IMR-90 (cell line): ENCODE measurements at regions not wholly inside any gene's neighbourhood (a gene's known extent, or its start where the extent isn't known, plus 50 kb on each side); places are given as distances from the start of the nearest gene placed in this dataset.

ENCODE experiments used
- ATAC-seq: fragments of 200-7000 bp; cut with Tn5 transposase; 2 replicates; pipeline ENCODE4 v1.9.1; 2020; ENCODE audit warnings: low read depth, mild to moderate bottlenecking, moderate library complexity
- BruUV-seq: library from RNA; stranded (reverse); fragments of 400-500 nt; replicated peaks from 2 replicates; lab custom pipeline; 2021; lab: Mats Ljungman, UMichigan
- CTCF ChIA-PET: fragments of 300-600 bp; formaldehyde crosslinking; extraction: SDS; loops from one replicate; lab custom pipeline; 2021; ENCODE audit warnings: antibody characterized with exemption; lab: Yijun Ruan, JAX
- POLR2A ChIA-PET: fragments of 300-600 bp; sonication (Branson Sonifier 250); formaldehyde crosslinking; loops from one replicate; lab custom pipeline; 2022; ENCODE audit warnings: antibody characterized with exemption; ENCODE audit not compliant: unreplicated experiment; lab: Charles Lee
- DNase-seq: peaks from one replicate; pipeline ENCODE4 v3.0.0; 2013
- H2AFZ ChIP-seq: replicated peaks from 2 replicates; pipeline ENCODE3; 2013; ENCODE audit warnings: low read length, mild to moderate bottlenecking; ENCODE audit not compliant: poor library complexity
- H2AK5ac ChIP-seq: 2 replicates; pipeline ENCODE4 v1.6.1; 2013; ENCODE audit warnings: low read depth, low read length, inconsistent platforms
- H2AK9ac ChIP-seq: replicated peaks from 2 replicates; pipeline ENCODE3; 2013; ENCODE audit warnings: mild to moderate bottlenecking, low read depth, low read length, moderate library complexity; ENCODE audit not compliant: poor library complexity
- H2BK120ac ChIP-seq: 2 replicates; pipeline ENCODE4 v1.6.1; 2013; ENCODE audit warnings: low read depth, low read length, inconsistent platforms
- H2BK15ac ChIP-seq: 3 replicates; pipeline ENCODE4 v1.6.1; 2013; ENCODE audit warnings: low read depth, low read length, inconsistent platforms
- H2BK20ac ChIP-seq: 2 replicates; pipeline ENCODE4 v1.6.1; 2013; ENCODE audit warnings: low read depth, mild to moderate bottlenecking, inconsistent platforms, low read length, moderate library complexity
- H2BK5ac ChIP-seq: 2 replicates; pipeline ENCODE4 v1.6.1; 2013; ENCODE audit warnings: mild to moderate bottlenecking, low read depth, low read length, inconsistent platforms; ENCODE audit not compliant: poor library complexity, severe bottlenecking
- H3K14ac ChIP-seq: replicated peaks from 2 replicates; pipeline ENCODE4 v1.6.1; 2013; ENCODE audit warnings: low read depth, low read length, inconsistent platforms
- H3K18ac ChIP-seq: 2 replicates; pipeline ENCODE4 v1.6.1; 2013; ENCODE audit warnings: low read depth, low read length, control low read depth
- H3K23ac ChIP-seq: 2 replicates; pipeline ENCODE4 v1.6.1; 2013; ENCODE audit warnings: low read depth, low read length, inconsistent platforms
- H3K27ac ChIP-seq: 2 replicates; pipeline ENCODE4 v1.5.1; 2013; ENCODE audit warnings: mild to moderate bottlenecking, control low read depth, low read length; ENCODE audit not compliant: insufficient read depth
- H3K27me3 ChIP-seq: 2 replicates; pipeline ENCODE4 v1.6.1; 2013; ENCODE audit warnings: low read length; ENCODE audit not compliant: control insufficient read depth, insufficient read depth
- H3K36me3 ChIP-seq: 2 replicates; pipeline ENCODE4 v1.6.1; 2013; ENCODE audit warnings: low read length, mixed read lengths; ENCODE audit not compliant: control insufficient read depth, insufficient read depth
- H3K4ac ChIP-seq: 2 replicates; pipeline ENCODE4 v1.6.1; 2013; ENCODE audit warnings: low read depth, low read length, inconsistent platforms
- H3K4me1 ChIP-seq: 2 replicates; pipeline ENCODE4 v1.6.1; 2013; ENCODE audit warnings: low read length, mixed read lengths; ENCODE audit not compliant: control insufficient read depth, insufficient read depth
- H3K4me2 ChIP-seq: 2 replicates; pipeline ENCODE4 v1.6.1; 2013; ENCODE audit warnings: low read depth, mild to moderate bottlenecking, control low read depth, low read length, moderate library complexity
- H3K4me3 ChIP-seq: 2 replicates; pipeline ENCODE4 v1.5.1; 2013; ENCODE audit warnings: low read depth, mild to moderate bottlenecking, control low read depth, low read length, moderate library complexity; ENCODE audit not compliant: insufficient read depth
- H3K56ac ChIP-seq: 2 replicates; pipeline ENCODE4 v1.6.1; 2013; ENCODE audit warnings: low read length, inconsistent platforms; ENCODE audit not compliant: insufficient read depth; ENCODE audit errors: extremely low read depth
- H3K79me1 ChIP-seq, 2 experiments: 2 replicates each; pipeline ENCODE4 v1.6.1; 2013; ENCODE audit warnings: low read length in 2 of 2, inconsistent platforms in 1 of 2, low read depth in 1 of 2
- H3K9ac ChIP-seq: 2 replicates; pipeline ENCODE4 v1.6.1; 2013; ENCODE audit warnings: low read depth, low read length, control low read depth
- H3K9me1 ChIP-seq: 2 replicates; pipeline ENCODE4 v1.6.1; 2013; ENCODE audit warnings: low read length, inconsistent platforms; ENCODE audit not compliant: insufficient read depth
- H3K9me3 ChIP-seq: 2 replicates; pipeline ENCODE4 v1.6.1; 2013; ENCODE audit warnings: low read length; ENCODE audit not compliant: control insufficient read depth, insufficient read depth
- H4K20me1 ChIP-seq: 2 replicates; pipeline ENCODE4 v1.6.1; 2013; ENCODE audit warnings: low read length, inconsistent platforms; ENCODE audit not compliant: insufficient read depth
- H4K5ac ChIP-seq: 2 replicates; pipeline ENCODE4 v1.6.1; 2013; ENCODE audit warnings: mild to moderate bottlenecking, low read depth, low read length, control low read depth
- H4K8ac ChIP-seq, 2 experiments: 2 replicates each; pipeline ENCODE4 v1.6.1; 2013; ENCODE audit warnings: low read depth in 2 of 2, low read length in 2 of 2, control low read depth in 1 of 2, inconsistent platforms in 1 of 2
- H4K91ac ChIP-seq: 2 replicates; pipeline ENCODE4 v1.6.1; 2013; ENCODE audit warnings: low read depth, low read length, inconsistent platforms; ENCODE audit not compliant: insufficient read depth
- CEBPB ChIP-seq: IDR thresholded peaks from 2 replicates; pipeline ENCODE4 v1.6.1; 2012; ENCODE audit warnings: low read depth, low read length, improper control_type of control experiment
- NFE2L2 ChIP-seq: fragments of 150-350 bp; IDR thresholded peaks from 2 replicates; pipeline ENCODE4 v1.6.1; 2016; ENCODE audit warnings: low read depth, mild to moderate bottlenecking, low read length
- RFX5 ChIP-seq: IDR thresholded peaks from 2 replicates; pipeline ENCODE4 v1.8.0; 2012; ENCODE audit warnings: low read depth, mild to moderate bottlenecking, low read length, moderate library complexity
- WGBS, 2 experiments: methylation state at CpG; one replicate each; pipeline versions ENCODE4 v1.1.5 to v1.1.7; 2013; ENCODE audit warnings: missing lambda C conversion rate in 2 of 2; ENCODE audit not compliant: insufficient read length in 1 of 2; ENCODE audit errors: extremely low coverage in 2 of 2; 5-methylcytosine and 5-hydroxymethylcytosine counted together
- dilution Hi-C: fragments of 300-500 bp; cut with HindIII; formaldehyde crosslinking; loops from one replicate; pipeline ENCODE4 v1.14.3; 2018; ENCODE audit warnings: low sequenced_read_pairs; ENCODE audit not compliant: unreplicated experiment
- in situ Hi-C: fragments of 300-500 bp; cut with MboI; formaldehyde crosslinking; loops from 3 replicates; pipeline ENCODE4 v1.14.3; 2019; ENCODE audit warnings: low sequenced_read_pairs, inconsistent platforms, mixed read lengths
- intact Hi-C: fragments of 100-400 bp; cut with micrococcal nuclease; formaldehyde crosslinking; loops from 2 replicates; pipeline ENCODE4 v1.10.0; 2022

- Histone ChIP-seq H2BK120ac (no peak overlapping the region), H3K4me3 (peak overlapping the region; percentile 22), H2AK9ac (no peak overlapping the region), H3K56ac (no peak overlapping the region), H3K23ac (no peak overlapping the region), H3K79me1 (no peaks in the 10 kb centered on the region), H3K4me1 (no peaks in the 10 kb centered on the region), H4K8ac (no peak overlapping the region), H2AK5ac (no peak overlapping the region), H3K27me3 (no peaks in the 10 kb centered on the region), H3K4me2 (peak overlapping the region; percentile 75), H2AFZ (no peak overlapping the region), H3K4ac (no peak overlapping the region), H2BK20ac (no peak overlapping the region), H3K27ac (no peak overlapping the region), H4K20me1 (no peaks in the 10 kb centered on the region), H3K18ac (no peak overlapping the region), H3K9me1 (no peaks in the 10 kb centered on the region), H2BK5ac (no peak overlapping the region), H3K36me3 (no peaks in the 10 kb centered on the region), H3K14ac (no peak overlapping the region), H4K5ac (no peak overlapping the region), H3K9me3 (no peaks in the 10 kb centered on the region), H4K91ac (no peak overlapping the region), H3K9ac (no peak overlapping the region), H2BK15ac (no peak overlapping the region)
- dilution Hi-C loops (no loop called here), in situ Hi-C loops (no loop called here), intact Hi-C loops (no loop called here)
- no TSS peak for BruUV-seq
- DNase-seq (no peak), ATAC-seq (peak; percentile 84)
- CTCF ChIA-PET, result no interaction called here
- WGBS, 2 experiments, result no CpG with 5 or more reads among the region's 26 CpGs
- POLR2A ChIA-PET, result no interaction called here
- TF ChIP-seq RFX5 (no peak), NFE2L2 (no peak), CEBPB (no peak)
Measured at GRCh38 chr6:87968435-87969278, 79.0 kb upstream of the SPACA1 start.
